ENCODE measurements at regions not wholly inside any gene's neighbourhood (a gene's known extent, or its start where the extent isn't known, plus 50 kb on each side); places are given as distances from the start of the nearest gene placed in this dataset.
A peak's percentile ranks its signal among the peaks of the same experiment; 100 is the strongest.

- Histone ChIP-seq H3K9me3 (no peaks in the 10 kb centered on the region), H3K27ac (no peak overlapping the region), H3K4me3 (no peak overlapping the region), H3K27me3 (no peaks in the 10 kb centered on the region), H3K36me3 (no peaks in the 10 kb centered on the region), H3K4me1 (peaks cover 5% of the 10 kb centered on the region)
- no peak for TF ChIP-seq CTCF (IDR thresholded peaks at IDR 0.05)
- peak in 1 of 2 donors; percentile 59 for TF ChIP-seq POLR2AphosphoS5 (IDR thresholded peaks at IDR 0.05; ENCODE audit: insufficient read depth in 1 of 2, low read depth in 1 of 2)
- no peak for DNase-seq (ENCODE audit: extremely low spot score in 2 of 2)
- intact Hi-C loops (cut with DNase I) = no loop called here
These were observed 68.7 kb upstream of the MARCHF10 start for GRCh38 chr17:62876673-62877405.

- Histone ChIP-seq H3K4me1 (peaks cover 5% of the 10 kb centered on the region), H3K36me3 (no peaks in the 10 kb centered on the region), H3K27ac (no peak overlapping the region), H3K27me3 (no peaks in the 10 kb centered on the region), H3K9me3 (no peaks in the 10 kb centered on the region), H3K4me3 (no peak overlapping the region)
- intact Hi-C loops (cut with DNase I) = no loop called here
- TF ChIP-seq CTCF (IDR thresholded peaks at IDR 0.05) (no peak), POLR2AphosphoS5 (IDR thresholded peaks at IDR 0.05; ENCODE audit: insufficient read depth in 1 of 2, low read depth in 1 of 2) (no peak)
- DNase-seq (ENCODE audit: extremely low spot score in 2 of 2) = no peak
These were observed 67.9 kb upstream of the MARCHF10 start for GRCh38 chr17:62876063-62876462.

DNA sequence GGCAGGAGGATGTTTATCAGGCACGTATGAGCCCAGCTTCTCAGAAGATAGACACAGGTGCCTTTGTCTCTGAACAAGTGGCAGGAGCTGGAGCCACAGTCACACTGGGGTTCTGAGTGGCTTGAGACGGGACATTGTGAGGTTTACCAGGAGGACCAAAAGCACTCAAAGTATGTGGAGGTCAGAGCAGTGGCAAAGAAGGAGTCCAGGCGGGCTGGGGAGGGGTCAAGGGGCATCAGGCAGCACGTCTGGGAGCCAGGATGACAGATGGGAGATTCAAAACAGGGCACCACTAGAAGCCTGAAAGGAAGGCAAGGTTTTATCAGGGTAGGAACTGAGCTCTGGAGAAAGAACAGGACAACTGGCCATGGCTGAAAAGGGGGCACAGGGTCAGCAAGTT lies 67.2 kb upstream of the MARCHF10 start:
- Histone ChIP-seq H3K4me1 (peaks cover 5% of the 10 kb centered on the region), H3K36me3 (no peaks in the 10 kb centered on the region), H3K9me3 (no peaks in the 10 kb centered on the region), H3K27ac (no peak overlapping the region), H3K4me3 (no peak overlapping the region), H3K27me3 (no peaks in the 10 kb centered on the region)
- intact Hi-C loops (cut with DNase I) = no loop called here
- TF ChIP-seq POLR2A (IDR thresholded peaks at IDR 0.05) = no peak
- no peak for TF ChIP-seq POLR2AphosphoS5 (IDR thresholded peaks at IDR 0.05; ENCODE audit: insufficient read depth in 1 of 2, low read depth in 1 of 2)
- TF ChIP-seq CTCF (IDR thresholded peaks at IDR 0.05) = no peak
- peak in 1 of 2 donors; percentile 67 for DNase-seq (ENCODE audit: extremely low spot score in 2 of 2)

- H3K4me3 ChIP-seq = no peak overlapping the region
- peak in 1 of 2 donors; percentile 3 for DNase-seq (ENCODE audit: extremely low spot score in 2 of 2)
- H3K4me1 ChIP-seq = peaks cover 2% of the 10 kb centered on the region
- intact Hi-C loops (cut with DNase I) = loop anchor here (2.0 kb wide), 1 partner anchor 46 kb away; no protein-coding TSS in a partner anchor
- no peak overlapping the region for H3K27ac ChIP-seq
- H3K9me3 ChIP-seq = no peaks in the 10 kb centered on the region
- H3K27me3 ChIP-seq = no peaks in the 10 kb centered on the region
- no peak for TF ChIP-seq CTCF (IDR thresholded peaks at IDR 0.05)
- no peak for TF ChIP-seq POLR2A (IDR thresholded peaks at IDR 0.05)
- TF ChIP-seq POLR2AphosphoS5 (IDR thresholded peaks at IDR 0.05; ENCODE audit: insufficient read depth in 1 of 2, low read depth in 1 of 2) = no peak
- no peaks in the 10 kb centered on the region for H3K36me3 ChIP-seq
These were observed 63.2 kb upstream of the MARCHF10 start for GRCh38 chr17:62871291-62871690.

DNA sequence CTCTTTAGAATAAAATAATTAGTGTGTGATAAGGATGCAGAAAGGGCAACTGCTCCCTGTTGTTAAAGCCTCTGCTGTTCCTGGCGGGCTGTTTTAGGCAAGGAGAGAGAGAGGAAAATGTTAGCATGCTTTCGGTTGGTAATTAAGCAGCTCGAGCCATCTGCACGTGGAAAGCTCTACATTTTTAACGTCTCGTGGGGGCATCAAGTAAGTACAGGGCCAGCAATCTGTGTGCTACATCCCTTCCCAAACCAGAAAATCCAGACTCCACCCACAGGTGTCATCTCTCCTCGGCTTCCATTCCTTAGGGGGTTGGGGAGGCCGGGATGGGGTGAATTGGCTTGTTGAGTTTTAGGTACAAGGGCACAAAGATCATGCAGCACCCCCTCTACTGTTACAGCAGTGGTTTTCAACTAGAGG lies 62.4 kb upstream of the MARCHF10 start:
- intact Hi-C loops (cut with DNase I) = loop anchor here (2.0 kb wide), 1 partner anchor 46 kb away; no protein-coding TSS in a partner anchor
- no peaks in the 10 kb centered on the region for H3K36me3 ChIP-seq
- no peak overlapping the region for H3K4me3 ChIP-seq
- DNase-seq (ENCODE audit: extremely low spot score in 2 of 2) = peak; percentile 31 to 49
- H3K27ac ChIP-seq = no peak overlapping the region
- H3K9me3 ChIP-seq = no peaks in the 10 kb centered on the region
- H3K27me3 ChIP-seq = no peaks in the 10 kb centered on the region
- H3K4me1 ChIP-seq = no peaks in the 10 kb centered on the region
- TF ChIP-seq CTCF (IDR thresholded peaks at IDR 0.05) = no peak
- no peak for TF ChIP-seq POLR2A (IDR thresholded peaks at IDR 0.05)
- TF ChIP-seq POLR2AphosphoS5 (IDR thresholded peaks at IDR 0.05; ENCODE audit: insufficient read depth in 1 of 2, low read depth in 1 of 2) = no peak

All from vagina (tissue), 2 donors.